ENCODE measurements at regions not wholly inside any gene's neighbourhood (a gene's known extent, or its start where the extent isn't known, plus 50 kb on each side); places are given as distances from the start of the nearest gene placed in this dataset.
"Not testable (repeated sequence)": the region's sequence is repeated elsewhere in the genome, so short reads cannot be mapped to it uniquely, and the experiment has no call there.

DNA sequence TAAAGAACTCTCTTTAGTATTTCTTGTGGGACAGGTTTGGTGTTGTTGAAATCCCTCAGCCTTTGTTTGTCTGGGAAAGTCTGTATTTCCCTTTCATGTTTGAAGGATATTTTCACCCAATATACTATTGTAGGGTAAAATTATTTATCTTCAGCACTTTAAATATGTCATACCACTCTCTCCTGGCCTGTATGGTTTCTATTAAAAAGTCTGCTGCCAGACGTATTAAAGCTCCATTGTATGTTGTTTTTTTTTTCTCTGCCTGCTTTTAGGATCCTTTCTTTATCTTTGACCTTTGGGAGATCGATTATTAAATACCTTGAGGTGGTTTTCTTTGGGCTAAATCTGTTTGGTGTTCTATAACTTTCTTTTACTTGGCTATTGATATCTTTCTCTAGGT is 119.0 kb upstream of the TBC1D5 start:
- no peak for DNase-seq

GRCh38 chr3:17860840-17861471 is 118.5 kb upstream of the TBC1D5 start:
- not testable (repeated sequence) for DNase-seq

- DNase-seq: no peak
These were observed 109.8 kb upstream of the TBC1D5 start for GRCh38 chr3:17852217-17852616.

DNA sequence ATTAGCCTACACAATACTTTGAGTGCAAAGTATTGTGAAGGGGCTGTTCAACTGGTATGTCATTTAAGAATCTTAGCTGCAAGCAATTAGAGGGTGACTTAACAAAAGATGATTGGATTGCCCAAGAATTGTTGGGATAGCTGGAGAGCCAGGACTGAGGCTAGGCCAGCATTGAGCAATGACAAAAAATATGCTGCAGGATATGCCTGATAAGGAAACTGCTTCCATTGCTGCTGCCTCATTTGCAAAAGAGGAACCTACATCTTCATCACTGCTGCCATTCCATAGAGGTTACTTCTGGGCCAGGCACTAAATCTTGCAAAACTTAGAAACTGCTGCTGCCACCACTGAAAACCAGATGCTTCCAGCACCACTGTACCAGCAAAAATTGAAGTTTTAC is 108.0 kb upstream of the TBC1D5 start:
- peak; percentile 61 for DNase-seq

DNA sequence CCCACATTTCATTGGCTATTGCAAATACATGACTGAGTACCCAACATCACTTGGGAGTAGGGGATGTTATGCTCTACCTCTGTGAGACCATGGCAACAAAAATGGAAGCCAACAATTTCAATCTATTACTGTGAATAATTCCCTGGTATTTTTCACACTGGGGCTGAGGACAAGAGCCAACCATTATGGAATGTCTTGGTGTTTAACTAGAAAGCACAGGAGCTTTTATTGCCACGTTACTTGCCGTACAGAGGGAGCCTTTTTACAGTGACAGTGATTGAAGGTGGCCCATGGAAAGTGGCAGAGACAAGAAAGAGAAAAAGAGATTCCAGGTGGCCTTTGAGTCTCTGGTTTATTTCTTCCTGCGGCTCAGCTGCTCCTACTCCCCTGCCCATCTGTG is 105.7 kb upstream of the TBC1D5 start:
- DNase-seq: no peak

- no peak for DNase-seq
These were observed 104.7 kb upstream of the TBC1D5 start for GRCh38 chr3:17847156-17847555.

DNA sequence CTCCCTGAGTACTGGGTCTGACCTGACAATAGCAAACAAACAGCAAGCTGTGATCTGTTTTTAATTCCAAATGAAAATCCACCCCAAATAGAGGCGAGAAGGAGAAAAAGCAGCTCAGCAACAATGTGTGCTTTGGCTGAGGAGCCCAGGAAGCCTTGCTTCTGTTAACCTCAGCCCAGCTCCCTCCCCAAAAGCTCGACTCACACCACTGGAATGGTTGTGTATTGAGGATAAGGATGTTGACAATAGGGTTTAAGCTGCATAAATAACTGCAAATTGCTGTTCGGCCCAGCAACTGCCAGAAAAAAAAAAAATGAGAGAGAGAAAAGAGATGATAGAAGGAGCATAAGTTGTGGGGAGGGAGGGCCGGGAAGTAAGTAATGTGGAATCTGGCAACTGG is 104.0 kb upstream of the TBC1D5 start:
- peak; percentile 62 for DNase-seq

DNA sequence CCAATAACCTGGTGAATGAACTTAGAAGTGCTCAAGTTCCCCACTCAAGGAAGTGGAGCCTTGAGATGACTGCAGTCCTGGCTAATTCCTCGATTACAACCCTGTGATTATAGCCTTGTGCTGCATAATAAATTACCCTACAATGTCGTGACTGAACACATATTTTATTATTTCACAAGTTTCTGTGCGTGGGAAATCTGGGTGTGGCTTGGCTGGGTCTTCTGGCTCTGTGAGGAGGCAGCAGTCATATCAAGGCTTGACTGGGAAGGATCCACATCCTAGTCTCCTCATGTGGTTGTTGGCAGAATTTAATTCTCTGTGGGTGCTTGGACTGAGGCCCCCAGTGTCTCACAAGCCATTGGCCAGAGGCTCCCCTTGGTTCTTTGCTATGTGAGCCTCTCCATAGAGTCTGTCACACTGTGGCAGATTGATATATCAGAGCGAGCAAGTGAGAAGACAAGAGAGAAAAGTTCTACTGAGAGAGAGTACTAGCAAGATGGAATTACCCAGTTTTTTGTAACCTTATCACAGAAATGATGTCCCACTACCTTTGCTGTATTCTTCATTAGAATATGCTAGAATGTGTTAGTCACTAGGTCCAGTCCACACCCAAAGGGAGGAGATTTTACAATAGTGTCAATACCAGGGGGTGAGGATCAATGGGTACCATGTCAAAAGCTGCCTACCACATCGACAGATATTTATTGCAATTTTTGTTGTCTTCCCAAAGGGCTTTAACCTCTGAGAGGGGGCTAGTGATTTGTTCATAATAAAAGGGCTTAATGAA is 102.8 kb upstream of the TBC1D5 start:
- DNase-seq: peak; percentile 21

DNA sequence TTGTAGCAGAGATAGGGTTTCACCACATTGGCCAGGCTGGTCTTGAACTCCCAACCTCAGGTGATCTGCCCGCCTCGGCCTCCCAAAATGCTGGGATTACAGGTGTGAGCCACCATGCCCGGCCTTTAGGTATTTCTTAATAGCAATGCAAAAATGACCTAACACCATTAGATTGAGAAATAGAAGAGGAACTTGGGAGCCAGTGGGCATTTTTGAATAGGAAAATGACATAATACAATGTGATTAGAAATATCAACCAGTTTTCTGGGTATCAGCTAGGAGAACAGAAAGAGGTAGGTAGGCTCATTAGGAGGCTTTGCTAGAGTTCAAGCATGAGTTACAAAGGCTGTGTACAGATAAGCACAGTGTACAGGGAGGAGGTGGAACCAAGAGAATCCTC is 101.8 kb upstream of the TBC1D5 start:
- no peak for DNase-seq

- peak; percentile 60 for DNase-seq
These were observed 98.9 kb upstream of the TBC1D5 start for GRCh38 chr3:17841190-17841828.

GRCh38 chr3:17840651-17841050 is 98.2 kb upstream of the TBC1D5 start:
- no peak for DNase-seq

- DNase-seq: no peak
These were observed 97.7 kb upstream of the TBC1D5 start for GRCh38 chr3:17840126-17840525.

- DNase-seq: no peak
These were observed 94.5 kb upstream of the TBC1D5 start for GRCh38 chr3:17836919-17837318.

DNA sequence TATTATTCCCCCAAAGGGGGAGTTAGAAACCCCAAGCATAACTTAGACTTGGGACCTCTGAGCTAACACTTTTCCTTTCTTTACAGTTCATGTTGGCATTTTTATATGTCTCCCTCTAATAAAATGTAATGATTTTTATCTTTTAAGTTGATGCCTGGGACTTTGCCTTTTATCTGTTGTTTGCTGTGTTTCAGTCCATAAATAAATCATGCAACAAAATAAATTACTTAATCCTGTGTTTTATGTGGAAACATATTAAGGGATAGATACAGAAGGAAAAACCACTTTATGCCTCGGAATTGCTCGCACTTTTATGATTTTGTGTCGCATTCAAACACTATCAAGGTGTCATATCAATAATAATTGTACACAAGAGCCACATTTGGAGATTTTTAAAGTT is 93.7 kb upstream of the TBC1D5 start:
- no peak for DNase-seq

- DNase-seq: no peak
These were observed 91.5 kb upstream of the TBC1D5 start for GRCh38 chr3:17833786-17834559.

DNA sequence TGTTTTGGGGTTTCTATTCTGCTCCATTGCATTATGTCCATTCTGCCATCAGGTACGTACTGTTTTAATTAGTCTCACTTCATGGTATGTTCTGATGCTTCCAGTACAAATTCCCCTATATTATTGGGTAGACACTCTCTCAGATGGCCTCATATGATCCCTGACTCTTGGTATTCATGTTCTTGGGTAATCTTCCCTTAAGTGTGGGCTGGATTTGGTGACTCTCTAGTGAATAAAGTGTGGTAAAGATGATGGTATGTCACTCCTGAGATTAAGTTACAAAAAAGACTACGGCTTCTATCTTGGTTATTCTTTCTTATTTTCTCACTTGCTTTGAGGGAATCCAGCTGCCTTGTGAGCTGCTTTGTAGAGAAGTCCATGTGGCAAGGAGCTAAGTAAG is 89.6 kb upstream of the TBC1D5 start:
- peak; percentile 33 for DNase-seq

GRCh38 chr3:17831366-17831765 is 88.9 kb upstream of the TBC1D5 start:
- DNase-seq: peak; percentile 19

GRCh38 chr3:17830788-17831187 is 88.4 kb upstream of the TBC1D5 start:
- peak; percentile 71 for DNase-seq

DNA sequence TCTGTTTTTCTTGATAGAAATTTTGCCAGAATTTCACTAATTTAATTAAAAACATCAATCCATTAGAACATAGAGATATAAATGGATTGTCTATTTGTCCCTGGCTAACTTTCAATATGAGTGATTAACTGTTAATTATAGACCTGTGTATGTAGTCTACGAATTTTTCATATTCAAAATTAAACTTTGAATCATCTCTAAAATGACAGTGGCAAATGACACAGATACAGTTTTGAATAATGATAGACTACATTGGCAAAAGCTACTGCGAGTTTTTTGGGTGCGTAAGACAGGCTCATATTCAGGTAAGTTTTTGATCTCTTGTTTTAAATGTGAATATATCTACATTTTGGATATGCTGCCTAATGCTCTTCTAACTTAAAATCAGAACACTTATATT is 86.0 kb upstream of the TBC1D5 start:
- DNase-seq: no peak

DNA sequence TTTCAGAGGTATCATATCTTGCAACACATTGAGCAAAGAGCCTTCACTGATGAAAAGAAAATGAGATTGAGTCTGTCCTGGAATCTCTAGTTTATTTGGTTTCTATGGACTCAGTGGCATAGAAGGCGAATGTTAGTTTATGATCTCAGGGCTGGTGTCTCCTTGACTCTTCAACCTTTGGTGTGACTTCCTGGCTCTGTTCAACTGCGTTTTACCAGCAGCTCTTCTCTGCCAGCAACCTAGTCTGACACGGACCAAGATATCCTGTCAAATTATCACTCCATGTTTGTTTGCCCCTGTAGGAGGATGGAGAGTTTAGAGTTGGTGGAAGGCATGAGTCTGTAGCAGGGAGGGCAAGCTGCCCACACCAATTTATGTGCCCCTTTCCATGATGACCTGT is 82.9 kb upstream of the TBC1D5 start:
- no peak for DNase-seq

DNA sequence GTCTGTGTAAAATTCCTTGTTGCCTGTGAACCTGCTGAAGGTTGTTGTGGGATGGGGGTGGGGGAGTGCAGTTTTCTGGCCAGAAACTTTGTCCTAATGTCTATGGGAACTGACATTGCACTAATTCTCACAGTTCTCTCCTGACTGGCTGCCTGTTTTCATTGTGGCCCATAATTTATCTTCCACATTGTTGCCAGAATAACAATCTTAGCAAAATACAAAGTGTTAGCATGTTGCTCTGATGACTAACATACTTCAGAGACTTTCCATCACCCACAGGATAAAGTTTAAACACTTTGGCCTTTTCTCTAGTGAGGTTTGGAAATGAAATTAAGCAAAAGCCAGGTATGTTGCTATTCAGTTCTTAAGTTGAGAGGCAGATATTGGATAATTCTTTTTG is 81.4 kb upstream of the TBC1D5 start:
- no peak for DNase-seq

- no peak for DNase-seq
These were observed 80.6 kb upstream of the TBC1D5 start for GRCh38 chr3:17823036-17823435.

- peak; percentile 32 for DNase-seq
These were observed 78.3 kb upstream of the TBC1D5 start for GRCh38 chr3:17820704-17821103.
